Cardiac muscle cell (in vitro differentiated cells and primary cell): ENCODE measurements at regions not wholly inside any gene's neighbourhood (a gene's known extent, or its start where the extent isn't known, plus 50 kb on each side); places are given as distances from the start of the nearest gene placed in this dataset.

Source experiments
- DNase-seq, 2 donors: peaks; one replicate each; pipeline versions ENCODE4 v3.0.0 to v3.0.0-alpha.2; 2010 to 2017; ENCODE audit warnings: low read depth in 1 of 2, low spot score in 1 of 2
- H3K27ac ChIP-seq: fragments of 200-600 bp; sonication (generic); 2 replicates; pipeline ENCODE4 v1.5.1; 2016
- H3K27me3 ChIP-seq: fragments of 200-600 bp; sonication (generic); 2 replicates; pipeline ENCODE4 v1.6.0; 2016; ENCODE audit warnings: control low read depth
- H3K36me3 ChIP-seq: fragments of 200-600 bp; sonication (generic); 2 replicates; pipeline ENCODE4 v1.5.1; 2016; ENCODE audit warnings: control low read depth
- H3K4me1 ChIP-seq: fragments of 200-600 bp; sonication (generic); 2 replicates; pipeline ENCODE4 v1.8.1; 2017; ENCODE audit warnings: low read depth, mild to moderate bottlenecking, mixed run types
- H3K4me3 ChIP-seq: fragments of 200-600 bp; sonication (generic); 2 replicates; pipeline ENCODE4 v1.5.1; 2016; ENCODE audit warnings: mild to moderate bottlenecking
- H3K9me3 ChIP-seq: fragments of 200-600 bp; sonication (generic); 2 replicates; pipeline ENCODE4 v1.5.1; 2017; ENCODE audit warnings: low read depth, mild to moderate bottlenecking, control low read depth
- TF ChIP-seq, protein P1 (sequence below): IDR thresholded peaks from 2 replicates; pipeline ENCODE4 v1.5.1; 2012; ENCODE audit warnings: low read depth, mild to moderate bottlenecking, low read length

GRCh38 chr1:80359666-80360065 is 1353.1 kb upstream of the ADGRL4 start:
- Histone ChIP-seq H3K36me3 (no peaks in the 10 kb centered on the region), H3K27me3 (no peaks in the 10 kb centered on the region), H3K9me3 (no peaks in the 10 kb centered on the region), H3K4me3 (no peak overlapping the region), H3K27ac (no peak overlapping the region), H3K4me1 (no peaks in the 10 kb centered on the region)
- TF ChIP-seq, protein P1, sequence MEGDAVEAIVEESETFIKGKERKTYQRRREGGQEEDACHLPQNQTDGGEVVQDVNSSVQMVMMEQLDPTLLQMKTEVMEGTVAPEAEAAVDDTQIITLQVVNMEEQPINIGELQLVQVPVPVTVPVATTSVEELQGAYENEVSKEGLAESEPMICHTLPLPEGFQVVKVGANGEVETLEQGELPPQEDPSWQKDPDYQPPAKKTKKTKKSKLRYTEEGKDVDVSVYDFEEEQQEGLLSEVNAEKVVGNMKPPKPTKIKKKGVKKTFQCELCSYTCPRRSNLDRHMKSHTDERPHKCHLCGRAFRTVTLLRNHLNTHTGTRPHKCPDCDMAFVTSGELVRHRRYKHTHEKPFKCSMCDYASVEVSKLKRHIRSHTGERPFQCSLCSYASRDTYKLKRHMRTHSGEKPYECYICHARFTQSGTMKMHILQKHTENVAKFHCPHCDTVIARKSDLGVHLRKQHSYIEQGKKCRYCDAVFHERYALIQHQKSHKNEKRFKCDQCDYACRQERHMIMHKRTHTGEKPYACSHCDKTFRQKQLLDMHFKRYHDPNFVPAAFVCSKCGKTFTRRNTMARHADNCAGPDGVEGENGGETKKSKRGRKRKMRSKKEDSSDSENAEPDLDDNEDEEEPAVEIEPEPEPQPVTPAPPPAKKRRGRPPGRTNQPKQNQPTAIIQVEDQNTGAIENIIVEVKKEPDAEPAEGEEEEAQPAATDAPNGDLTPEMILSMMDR: no peak
- DNase-seq: no peak

GRCh38 chr1:80349218-80349617 is 1342.7 kb upstream of the ADGRL4 start:
- Histone ChIP-seq H3K36me3 (no peaks in the 10 kb centered on the region), H3K9me3 (no peaks in the 10 kb centered on the region), H3K27ac (no peak overlapping the region), H3K27me3 (no peaks in the 10 kb centered on the region), H3K4me1 (no peaks in the 10 kb centered on the region), H3K4me3 (no peak overlapping the region)
- TF ChIP-seq, protein P1: no peak
- DNase-seq: no peak

GRCh38 chr1:80341021-80341420 is 1334.5 kb upstream of the ADGRL4 start:
- no peaks in the 10 kb centered on the region for H3K9me3 ChIP-seq
- TF ChIP-seq, protein P1: no peak
- H3K4me3 ChIP-seq: no peak overlapping the region
- H3K27me3 ChIP-seq: no peaks in the 10 kb centered on the region
- H3K36me3 ChIP-seq: no peaks in the 10 kb centered on the region
- DNase-seq: no peak
- H3K27ac ChIP-seq: no peak overlapping the region
- H3K4me1 ChIP-seq: no peaks in the 10 kb centered on the region

- Histone ChIP-seq H3K27me3 (no peaks in the 10 kb centered on the region), H3K9me3 (no peaks in the 10 kb centered on the region), H3K36me3 (no peaks in the 10 kb centered on the region), H3K27ac (no peak overlapping the region), H3K4me1 (no peaks in the 10 kb centered on the region), H3K4me3 (no peak overlapping the region)
- TF ChIP-seq, protein P1: no peak
- DNase-seq: no peak
These were observed 1311.6 kb upstream of the ADGRL4 start for GRCh38 chr1:80318108-80318507.

DNA sequence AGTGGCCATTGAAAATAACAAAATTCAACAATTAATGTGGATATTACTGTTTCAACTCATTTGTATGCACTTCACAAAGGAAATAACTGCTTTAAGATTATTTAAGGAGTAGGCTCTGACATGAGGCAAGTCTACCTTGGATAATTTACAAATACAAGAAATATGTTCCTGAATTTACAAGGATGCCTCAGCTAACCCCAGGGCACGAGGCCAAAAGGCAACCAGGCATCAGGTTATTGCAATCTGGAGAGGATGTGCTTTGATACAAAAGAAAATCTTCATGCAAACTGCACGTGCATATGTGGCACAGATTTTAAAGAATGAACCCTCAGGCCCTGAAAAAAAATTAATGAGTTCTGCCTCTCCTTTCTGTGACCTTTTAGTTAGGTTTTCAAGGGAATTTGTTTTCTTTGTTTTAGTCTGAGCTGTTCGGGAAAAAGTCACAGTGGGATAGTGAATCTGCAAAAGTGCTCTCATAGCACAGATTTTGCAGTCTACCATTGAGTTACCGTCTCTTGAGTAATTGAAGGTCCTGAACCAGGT is 1304.2 kb upstream of the ADGRL4 start:
- Histone ChIP-seq H3K27me3 (no peaks in the 10 kb centered on the region), H3K27ac (no peak overlapping the region), H3K4me3 (no peak overlapping the region), H3K36me3 (no peaks in the 10 kb centered on the region), H3K4me1 (no peaks in the 10 kb centered on the region), H3K9me3 (no peaks in the 10 kb centered on the region)
- DNase-seq: no peak
- TF ChIP-seq, protein P1: no peak

GRCh38 chr1:80305466-80305865 is 1298.9 kb upstream of the ADGRL4 start:
- TF ChIP-seq, protein P1: no peak
- Histone ChIP-seq H3K27ac (no peak overlapping the region), H3K9me3 (no peaks in the 10 kb centered on the region), H3K36me3 (no peaks in the 10 kb centered on the region), H3K27me3 (no peaks in the 10 kb centered on the region), H3K4me3 (no peak overlapping the region), H3K4me1 (no peaks in the 10 kb centered on the region)
- peak in 1 of 2 donors; percentile 0 for DNase-seq
